Caki2 (cell line): ENCODE measurements at regions not wholly inside any gene's neighbourhood (a gene's known extent, or its start where the extent isn't known, plus 50 kb on each side); places are given as distances from the start of the nearest gene placed in this dataset.
A peak's percentile ranks its signal among the peaks of the same experiment; 100 is the strongest.
"Not testable (repeated sequence)": the region's sequence is repeated elsewhere in the genome, so short reads cannot be mapped to it uniquely, and the experiment has no call there.

Experiments used
- DNase-seq: peaks from one replicate; pipeline ENCODE4 v3.0.0-alpha.2; 2015; ENCODE audit warnings: low read depth
- in situ Hi-C: cut with HindIII; loops from 2 replicates; pipeline ENCODE4 v1.10.0; 2016; ENCODE audit warnings: low sequenced_read_pairs, low pct_unique_long_range_greater_than_20kb, mixed read lengths

DNA sequence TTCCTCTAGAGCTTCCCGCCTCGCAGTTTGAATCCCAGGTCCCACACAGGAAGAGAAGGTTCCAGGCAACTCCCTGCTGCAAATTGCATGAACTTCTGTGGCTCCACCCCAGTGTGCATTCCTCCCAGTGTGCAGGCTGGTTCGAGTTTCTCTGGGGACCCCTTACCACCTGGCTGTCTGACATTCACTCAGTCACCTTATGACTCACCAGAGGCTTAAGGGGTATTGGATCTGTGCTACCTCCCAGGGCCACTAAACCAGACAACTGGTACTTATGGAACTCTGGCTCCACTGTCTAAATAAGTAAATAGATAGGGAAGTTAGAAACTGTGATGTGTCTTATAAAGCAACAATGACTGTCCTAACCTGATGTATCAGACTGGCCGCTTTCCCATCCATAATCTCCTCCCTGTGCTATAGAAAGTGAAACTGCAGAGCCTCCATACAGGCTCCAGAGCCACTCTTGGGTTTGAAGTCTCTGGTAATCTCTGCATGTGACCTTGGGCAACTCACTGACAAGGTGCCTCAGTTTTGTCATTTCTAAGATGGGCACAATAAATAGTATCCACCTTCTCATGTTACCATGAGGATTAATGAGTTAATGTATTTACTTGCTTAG, 720.6 kb downstream of the SEMA5A start:
- in situ Hi-C loops, result no loop called here
- no peak for DNase-seq

DNA sequence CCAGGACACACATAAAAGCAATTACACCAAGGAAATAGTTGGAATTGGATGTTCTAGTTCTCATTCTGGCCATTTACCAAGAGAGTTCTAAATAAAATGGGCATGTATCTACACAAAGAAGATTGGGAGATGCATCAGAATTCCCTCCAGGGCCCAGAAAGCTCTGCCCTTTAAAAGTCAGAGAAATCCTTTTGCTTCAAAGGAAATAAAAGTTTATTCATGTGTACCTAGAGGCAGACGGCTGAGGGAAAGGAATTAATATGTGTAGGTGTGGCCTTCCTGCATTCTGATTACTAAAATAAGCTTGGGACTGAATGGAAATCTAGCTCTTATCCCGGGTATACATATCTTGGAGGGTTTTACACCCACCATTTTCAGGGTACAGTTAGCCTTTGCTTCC, 719.4 kb downstream of the SEMA5A start:
- in situ Hi-C loops, result no loop called here
- DNase-seq, result no peak

DNA sequence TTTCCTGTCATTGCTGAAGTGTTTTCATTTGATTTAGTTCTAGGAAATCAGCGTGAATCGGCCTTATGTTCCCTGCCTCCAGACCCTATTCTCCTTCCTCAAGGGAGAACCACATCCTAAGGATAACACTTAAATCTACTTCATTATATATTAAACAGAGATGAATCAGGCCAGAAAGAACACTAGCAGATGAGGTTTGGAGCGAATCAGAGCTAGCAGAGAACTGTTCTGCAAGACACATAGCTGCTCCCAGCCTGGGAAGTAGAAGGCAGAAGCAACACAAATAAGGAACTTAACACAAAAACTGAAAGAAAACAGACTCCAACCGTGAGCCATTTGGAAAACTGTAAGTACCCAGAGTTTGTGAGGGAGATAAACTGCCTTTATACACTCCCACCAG, 718.2 kb downstream of the SEMA5A start:
- in situ Hi-C loops, result no loop called here
- no peak for DNase-seq

DNA sequence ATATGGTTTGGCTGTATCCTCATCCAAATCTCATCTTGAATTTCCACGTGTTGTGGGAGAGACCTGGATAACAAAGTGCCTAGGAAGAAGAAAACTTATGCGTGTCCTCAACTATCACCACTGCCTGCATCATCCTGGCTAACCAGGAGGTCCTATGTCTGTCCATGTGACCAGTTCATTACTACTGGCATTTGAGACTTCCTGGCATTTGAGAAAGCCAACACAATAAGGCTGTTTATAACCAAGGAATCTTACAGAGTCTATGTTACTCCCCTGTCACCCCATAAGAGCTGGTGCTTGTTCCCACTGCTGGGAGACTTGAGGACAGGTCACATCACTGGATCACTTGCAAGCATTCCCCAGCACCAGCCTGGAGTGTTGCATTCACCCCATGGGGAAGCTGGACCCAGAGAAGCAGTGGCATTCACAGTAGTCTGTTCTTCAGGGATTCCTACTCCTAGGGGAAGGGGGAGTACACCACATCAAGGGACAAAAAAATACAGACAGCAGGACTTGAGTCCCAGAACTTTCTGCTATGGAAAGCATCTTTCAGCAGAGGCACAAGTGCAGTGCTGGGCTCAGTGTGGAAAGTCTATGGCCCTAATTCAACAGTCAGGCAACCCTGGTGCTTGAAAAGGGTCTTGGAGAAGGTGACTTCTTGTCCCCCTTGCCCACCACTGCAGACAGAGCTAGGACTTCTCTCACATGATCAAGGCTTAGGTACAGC, 717.1 kb downstream of the SEMA5A start:
- no peak for DNase-seq
- in situ Hi-C loops, result no loop called here

DNA sequence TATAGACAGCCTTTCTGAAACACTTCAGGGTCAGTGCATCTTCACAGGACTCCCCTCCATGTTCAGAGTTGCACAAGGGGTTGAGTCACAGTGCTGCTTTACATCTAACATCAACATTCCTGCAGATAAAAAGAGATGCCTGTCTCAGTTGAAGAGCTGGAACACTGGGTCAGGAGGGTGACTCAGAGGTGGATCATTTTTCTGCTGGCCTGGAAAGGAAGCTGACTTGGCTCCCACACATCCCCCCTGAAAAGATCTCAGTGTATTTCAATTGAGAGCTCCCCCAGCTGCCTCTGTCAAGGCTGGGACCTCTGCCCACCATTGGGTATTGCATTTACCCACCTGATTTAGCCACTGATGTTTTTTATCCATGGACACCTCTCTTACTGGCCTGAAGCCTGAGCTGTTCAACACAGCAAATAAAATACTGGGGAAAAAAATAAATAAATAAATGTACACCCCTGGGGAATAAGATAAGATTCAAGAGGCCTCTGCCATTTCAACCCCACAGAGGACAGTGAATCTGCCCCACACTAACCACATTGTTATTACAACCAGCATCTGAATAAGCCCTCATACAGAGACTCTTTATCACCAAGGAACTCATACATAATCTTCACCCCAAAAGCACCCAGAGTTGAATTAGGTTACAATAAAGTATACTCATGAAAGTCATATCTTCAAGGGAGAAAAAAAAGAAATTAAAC, 716.4 kb downstream of the SEMA5A start:
- in situ Hi-C loops, result no loop called here
- peak; percentile 94 for DNase-seq

DNA sequence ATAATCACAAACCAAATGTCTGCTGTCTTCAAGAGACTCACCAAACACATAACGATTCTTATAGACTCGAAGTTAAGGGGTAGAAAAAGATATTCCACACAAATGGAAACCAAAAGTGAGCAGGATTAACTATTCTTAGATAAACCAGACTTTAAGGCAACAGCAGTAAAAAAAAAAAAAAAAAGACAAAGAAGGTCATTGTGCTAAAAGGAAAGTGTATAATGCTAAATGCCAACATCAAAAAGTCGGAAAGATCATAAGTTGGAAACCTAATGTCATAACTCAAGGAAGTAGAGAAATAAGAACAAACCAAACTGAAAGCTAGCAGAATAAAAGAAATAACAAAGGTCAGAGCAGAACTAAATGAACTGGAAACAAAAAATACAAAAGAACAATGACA, 714.6 kb downstream of the SEMA5A start:
- in situ Hi-C loops, result no loop called here
- DNase-seq, result peak; percentile 67

DNA sequence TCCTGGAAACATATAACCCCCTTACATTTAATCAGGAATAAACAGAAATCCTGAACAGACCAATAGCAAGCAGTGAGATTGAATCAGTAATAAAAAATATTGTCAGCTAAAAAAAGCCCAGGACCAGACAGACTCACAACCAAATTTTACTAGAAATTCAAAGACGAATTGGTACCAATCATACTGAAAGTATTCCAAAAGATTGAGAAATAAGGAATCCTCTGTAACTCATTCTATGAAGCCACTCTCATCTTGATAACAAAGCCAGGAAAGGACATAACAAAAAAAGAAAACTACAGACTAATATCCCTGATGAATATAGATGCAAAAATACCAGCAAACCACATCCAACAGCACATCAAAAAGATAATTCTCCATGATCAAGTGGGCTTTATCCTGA, 714.0 kb downstream of the SEMA5A start:
- in situ Hi-C loops, result no loop called here
- no peak for DNase-seq

DNA sequence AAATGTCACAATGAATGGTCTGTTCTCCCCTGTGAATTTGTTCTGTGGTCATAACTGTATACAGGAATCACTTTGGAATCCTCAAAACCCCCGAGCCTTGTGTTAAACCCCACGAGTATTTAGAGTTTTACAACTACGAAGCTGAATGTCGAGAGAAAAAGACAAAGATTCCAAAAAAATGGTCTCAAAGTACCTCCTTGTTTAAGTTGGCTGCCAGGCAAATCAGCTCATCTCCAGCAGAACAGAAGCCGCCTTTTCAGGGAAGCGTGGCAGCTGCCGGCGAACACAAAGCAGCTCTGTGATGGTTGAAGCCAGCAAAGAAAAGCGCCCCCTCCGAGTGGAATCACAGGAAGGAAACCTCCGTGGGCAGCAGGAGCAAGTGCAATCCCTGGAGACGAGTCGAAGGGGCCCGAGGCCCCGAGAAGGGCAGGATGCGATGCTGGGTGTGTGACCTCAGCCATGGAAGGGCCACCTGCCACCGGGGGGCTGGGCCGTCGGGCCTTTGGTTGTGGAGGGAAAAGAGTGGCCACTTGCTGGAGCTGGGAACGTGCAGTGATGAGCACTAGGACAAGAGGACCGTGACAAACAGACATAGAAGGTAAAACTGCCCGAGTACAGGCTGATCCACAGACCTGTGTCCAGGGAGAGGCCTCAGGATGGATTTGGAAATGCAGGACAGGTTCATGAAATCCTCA, 706.4 kb downstream of the SEMA5A start:
- DNase-seq, result no peak
- in situ Hi-C loops, result no loop called here

DNA sequence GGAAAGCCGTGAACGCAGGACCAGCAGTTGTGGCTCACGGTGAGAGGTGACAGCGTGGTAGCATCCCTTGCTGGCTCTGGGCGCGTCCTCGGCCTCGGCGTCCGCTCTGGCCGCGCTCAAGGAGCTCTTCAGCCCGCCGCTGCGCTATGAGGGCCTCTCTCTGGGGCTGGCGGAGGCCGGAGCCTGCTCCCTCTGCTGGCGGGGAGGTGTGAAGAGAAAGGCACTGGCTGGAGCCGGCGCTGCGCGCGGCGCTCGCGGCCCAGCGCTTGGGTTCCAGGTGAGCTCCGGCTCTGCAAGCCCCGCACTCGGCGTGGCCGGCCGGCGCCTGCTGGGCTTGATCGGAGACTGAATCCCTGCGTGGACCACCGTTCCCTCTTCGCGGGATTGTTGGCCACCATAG, 705.6 kb downstream of the SEMA5A start:
- no peak for DNase-seq
- in situ Hi-C loops, result no loop called here

DNA sequence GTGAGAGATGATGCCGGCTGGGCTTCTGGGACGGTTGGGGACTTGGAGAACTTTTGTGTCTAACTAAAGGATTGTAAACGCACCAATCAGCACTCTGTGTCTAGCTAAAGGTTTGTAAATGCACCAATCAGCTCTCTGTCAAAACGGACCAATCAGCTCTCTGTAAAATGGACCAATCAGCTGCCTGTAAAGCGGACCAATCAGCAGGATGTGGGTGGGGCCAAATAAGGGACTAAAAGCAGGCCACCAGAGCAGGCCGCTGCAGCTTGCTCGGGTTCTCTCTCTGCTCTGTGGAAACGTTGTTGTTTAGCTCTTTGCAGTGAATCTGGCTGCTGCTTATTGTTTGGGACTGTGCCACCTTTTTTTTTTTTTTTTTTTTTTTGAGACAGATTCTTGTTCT, 705.1 kb downstream of the SEMA5A start:
- in situ Hi-C loops, DNase-seq: not testable (repeated sequence)

DNA sequence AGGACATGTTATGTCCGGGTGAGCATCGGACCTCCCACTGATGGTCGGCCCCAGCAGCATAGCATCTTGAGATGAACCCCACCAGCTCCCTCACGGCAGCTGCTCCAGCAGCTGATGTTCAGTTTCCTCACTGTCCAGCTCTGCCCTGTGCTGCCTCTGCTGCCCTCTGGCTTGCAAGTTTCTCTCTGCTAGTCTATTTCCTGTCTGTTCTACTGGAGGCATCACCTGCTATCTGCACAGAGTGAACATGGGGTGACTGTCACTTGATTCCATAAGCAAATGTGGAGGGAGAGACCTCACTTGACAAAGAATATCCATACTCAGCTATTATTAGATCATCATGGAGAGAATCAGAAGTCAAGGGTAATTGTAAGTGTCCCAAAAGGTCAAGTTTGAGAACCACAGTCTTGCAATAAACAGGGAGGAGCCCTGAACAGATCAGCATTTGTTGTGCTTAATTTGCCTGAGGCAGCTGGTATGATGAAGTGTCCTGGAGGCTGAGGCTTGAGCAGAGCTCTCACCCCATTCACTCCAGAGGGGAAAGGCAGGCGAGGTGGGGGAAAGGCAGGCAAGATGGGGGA, 702.8 kb downstream of the SEMA5A start:
- in situ Hi-C loops, result no loop called here
- no peak for DNase-seq

DNA sequence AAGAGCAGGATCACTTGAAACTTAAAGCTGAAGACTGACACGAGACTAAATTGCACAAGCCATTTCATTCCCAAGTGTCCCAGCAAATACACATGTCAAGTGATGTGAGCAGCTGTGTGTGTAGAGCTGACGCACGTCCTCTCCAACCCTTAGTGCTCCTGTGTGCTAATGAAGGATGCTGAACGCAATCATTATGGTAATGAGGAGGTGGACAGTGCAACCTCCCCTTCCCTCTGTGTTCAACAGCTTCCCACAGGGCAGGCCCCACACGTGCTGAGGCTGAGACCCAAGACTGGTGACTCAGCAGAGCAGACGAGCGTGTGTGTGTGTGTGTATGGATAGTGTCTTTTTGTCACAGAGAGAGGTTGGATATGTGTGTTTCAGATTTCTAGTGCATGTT, 702.1 kb downstream of the SEMA5A start:
- in situ Hi-C loops, result no loop called here
- DNase-seq, result no peak

DNA sequence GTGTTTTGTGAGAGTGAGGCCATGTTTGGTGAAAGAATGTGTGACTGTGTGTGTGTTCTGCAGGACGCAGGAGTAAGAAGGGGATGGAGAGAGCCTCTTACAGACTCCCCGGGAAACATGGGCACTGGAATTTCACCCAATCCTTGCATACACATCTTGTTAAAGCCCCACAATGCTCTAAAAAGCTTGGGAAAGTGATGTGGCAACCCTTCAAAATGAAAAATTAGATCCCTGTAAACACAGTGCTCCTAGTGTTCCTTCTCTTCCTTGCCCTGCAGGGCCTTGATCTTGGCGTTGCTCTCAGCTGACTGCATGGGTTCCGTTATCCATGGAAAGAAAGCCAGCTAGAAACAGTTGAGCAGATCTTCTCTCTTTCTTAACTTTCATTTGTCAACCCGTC, 701.7 kb downstream of the SEMA5A start:
- in situ Hi-C loops, result no loop called here
- DNase-seq, result no peak

DNA sequence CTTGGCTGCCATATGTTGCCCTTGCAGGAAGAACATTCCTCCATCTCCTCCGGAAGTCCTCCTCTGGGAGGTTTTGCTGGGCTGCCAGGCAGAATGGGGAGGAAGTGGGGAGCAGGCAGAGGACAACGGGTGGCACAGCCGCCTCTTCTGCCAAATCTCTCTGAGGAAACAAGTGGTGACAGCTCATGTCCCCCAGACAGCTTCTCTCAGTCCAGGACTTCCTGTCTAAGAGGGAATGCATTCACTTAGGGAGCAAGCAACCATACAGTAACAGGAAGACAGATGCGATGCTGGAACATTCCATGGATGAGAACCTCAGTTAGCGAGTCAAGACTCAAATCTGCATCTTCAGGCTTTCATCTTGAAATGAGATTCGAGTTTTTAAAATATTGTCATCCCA, 701.0 kb downstream of the SEMA5A start:
- DNase-seq, result no peak
- in situ Hi-C loops, result no loop called here

DNA sequence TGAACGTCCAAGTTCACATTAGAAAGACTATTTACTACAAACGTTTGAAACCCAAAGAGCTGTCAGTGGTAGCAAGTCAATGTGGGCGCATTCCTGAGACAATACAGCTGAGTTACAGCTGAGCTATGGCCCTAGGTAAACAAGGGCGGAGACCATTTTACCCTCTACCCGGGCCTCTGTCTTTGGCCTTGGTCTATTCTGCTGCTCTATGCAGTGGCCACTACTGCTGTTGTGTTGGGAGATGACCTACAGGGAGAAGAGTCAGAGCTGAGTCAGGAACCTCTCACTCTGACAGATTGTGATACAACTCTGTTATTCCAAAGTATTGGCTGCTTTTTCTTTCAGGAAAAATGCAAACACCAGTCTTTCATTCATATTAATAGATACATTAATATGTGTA, 700.6 kb downstream of the SEMA5A start:
- DNase-seq, result no peak

DNA sequence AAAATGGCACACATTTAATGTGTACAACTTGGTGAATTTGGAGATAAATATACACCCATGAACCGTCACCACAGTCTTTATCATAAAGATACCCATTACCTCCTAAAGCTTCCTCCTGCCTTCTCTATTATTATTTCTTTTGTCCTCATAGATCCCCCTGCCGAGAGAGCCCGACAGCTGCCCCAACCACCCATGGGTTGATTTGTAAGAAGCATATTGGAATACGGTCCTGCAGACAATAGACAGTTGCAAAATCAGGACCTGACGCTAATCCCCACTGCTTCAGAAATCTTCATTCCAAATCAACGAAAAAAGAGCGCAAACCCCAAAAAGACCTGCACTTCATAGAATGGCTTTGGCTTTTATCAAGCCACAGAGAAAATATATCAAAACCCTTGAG, 697.5 kb downstream of the SEMA5A start:
- DNase-seq, result no peak
- in situ Hi-C loops, result no loop called here

More for the DNA sequence above, 700.6 kb downstream of the SEMA5A start:
- in situ Hi-C loops, result no loop called here

DNA sequence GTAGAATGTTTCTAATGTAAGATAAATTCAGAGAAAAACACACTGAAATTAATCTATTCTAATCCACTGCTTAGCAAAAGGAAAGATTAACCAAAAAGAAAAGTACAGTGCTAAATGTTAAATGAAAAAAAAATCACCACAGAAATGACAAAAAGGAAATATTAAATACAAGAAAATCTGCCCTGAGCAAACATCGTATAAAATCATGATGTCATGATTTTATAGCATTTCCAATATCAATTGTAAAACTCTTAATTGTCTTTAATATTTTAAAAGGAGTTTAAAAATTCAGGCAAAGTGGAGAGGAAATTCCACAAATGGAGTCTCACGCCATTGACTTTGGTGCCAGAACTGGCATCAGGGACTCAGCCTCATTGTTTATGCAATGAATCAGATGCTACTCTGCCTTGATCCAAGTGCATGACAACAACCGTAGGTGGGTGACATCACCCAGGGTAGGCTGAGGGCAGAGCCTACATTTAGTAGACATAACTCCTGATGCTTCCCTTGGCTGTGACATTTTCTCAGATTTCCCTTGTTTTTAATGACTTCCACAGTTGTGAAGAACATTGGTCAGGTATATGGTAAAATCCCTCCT, 696.8 kb downstream of the SEMA5A start:
- peak; percentile 57 for DNase-seq
- in situ Hi-C loops, result no loop called here

DNA sequence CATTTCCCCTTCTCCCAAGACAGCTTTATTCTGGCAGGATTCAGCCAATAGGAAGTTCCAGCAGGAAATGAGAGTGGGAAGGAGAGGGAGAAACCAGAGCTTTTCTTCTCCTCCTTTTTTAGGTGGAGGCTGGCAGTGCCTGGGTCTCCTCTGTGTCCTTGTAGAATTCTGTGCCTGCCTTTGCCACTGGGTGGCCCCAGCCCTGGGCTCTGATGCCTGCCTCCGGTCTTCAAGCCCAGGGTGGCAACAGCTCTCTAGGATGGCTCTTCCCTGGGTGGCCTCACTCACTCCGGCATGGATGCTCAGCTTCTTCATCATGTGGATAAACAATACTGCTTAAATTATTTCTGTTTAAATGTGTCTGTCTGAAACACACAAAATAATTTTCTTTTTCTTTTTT, 694.8 kb downstream of the SEMA5A start:
- in situ Hi-C loops, result no loop called here
- DNase-seq, result no peak
